ENCODE measurements at regions not wholly inside any gene's neighbourhood (a gene's known extent, or its start where the extent isn't known, plus 50 kb on each side); places are given as distances from the start of the nearest gene placed in this dataset.

- Mint-ChIP-seq H3K4me3 (ENCODE audit: unreplicated experiment) (no peak overlapping the region), H3K27me3 (ENCODE audit: insufficient read depth, unreplicated experiment) (peaks cover 2% of the 10 kb centered on the region), H3K4me1 (ENCODE audit: low read depth, unreplicated experiment) (no peaks in the 10 kb centered on the region), H3K27ac (ENCODE audit: unreplicated experiment) (no peak overlapping the region), H3K36me3 (ENCODE audit: insufficient read depth, unreplicated experiment) (no peaks in the 10 kb centered on the region), H3K9me3 (ENCODE audit: unreplicated experiment) (no peaks in the 10 kb centered on the region)
- Histone ChIP-seq H3K27me3 (replicated peaks; ENCODE audit: control insufficient read depth, insufficient read depth, low read length) (no peaks in the 10 kb centered on the region), H3K36me3 (ENCODE audit: control insufficient read depth, insufficient read depth, low read length) (no peaks in the 10 kb centered on the region), H3K4me1 (no peaks in the 10 kb centered on the region), H3K4me3 (ENCODE audit: low read depth, low read length) (no peak overlapping the region), H3K9me3 (no peaks in the 10 kb centered on the region)
- intact Hi-C loops (cut with micrococcal nuclease; ENCODE audit: unreplicated experiment), result no loop called here
- DNase-seq, result no peak
- TF ChIP-seq, protein P1, sequence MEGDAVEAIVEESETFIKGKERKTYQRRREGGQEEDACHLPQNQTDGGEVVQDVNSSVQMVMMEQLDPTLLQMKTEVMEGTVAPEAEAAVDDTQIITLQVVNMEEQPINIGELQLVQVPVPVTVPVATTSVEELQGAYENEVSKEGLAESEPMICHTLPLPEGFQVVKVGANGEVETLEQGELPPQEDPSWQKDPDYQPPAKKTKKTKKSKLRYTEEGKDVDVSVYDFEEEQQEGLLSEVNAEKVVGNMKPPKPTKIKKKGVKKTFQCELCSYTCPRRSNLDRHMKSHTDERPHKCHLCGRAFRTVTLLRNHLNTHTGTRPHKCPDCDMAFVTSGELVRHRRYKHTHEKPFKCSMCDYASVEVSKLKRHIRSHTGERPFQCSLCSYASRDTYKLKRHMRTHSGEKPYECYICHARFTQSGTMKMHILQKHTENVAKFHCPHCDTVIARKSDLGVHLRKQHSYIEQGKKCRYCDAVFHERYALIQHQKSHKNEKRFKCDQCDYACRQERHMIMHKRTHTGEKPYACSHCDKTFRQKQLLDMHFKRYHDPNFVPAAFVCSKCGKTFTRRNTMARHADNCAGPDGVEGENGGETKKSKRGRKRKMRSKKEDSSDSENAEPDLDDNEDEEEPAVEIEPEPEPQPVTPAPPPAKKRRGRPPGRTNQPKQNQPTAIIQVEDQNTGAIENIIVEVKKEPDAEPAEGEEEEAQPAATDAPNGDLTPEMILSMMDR (IDR thresholded peaks at IDR 0.05; ENCODE audit: insufficient read depth in 1 of 2, low read depth in 1 of 2, low read length in 1 of 2, severe bottlenecking in 1 of 2, unreplicated experiment in 1 of 2), result no peak
- CTCF ChIA-PET, result no interaction called here
- POLR2A ChIA-PET, result no interaction called here
- no TSS peak for BruUV-seq (replicated peaks)
Measured at GRCh38 chr1:72631449-72631848, 349.1 kb upstream of the NEGR1 start.

DNA sequence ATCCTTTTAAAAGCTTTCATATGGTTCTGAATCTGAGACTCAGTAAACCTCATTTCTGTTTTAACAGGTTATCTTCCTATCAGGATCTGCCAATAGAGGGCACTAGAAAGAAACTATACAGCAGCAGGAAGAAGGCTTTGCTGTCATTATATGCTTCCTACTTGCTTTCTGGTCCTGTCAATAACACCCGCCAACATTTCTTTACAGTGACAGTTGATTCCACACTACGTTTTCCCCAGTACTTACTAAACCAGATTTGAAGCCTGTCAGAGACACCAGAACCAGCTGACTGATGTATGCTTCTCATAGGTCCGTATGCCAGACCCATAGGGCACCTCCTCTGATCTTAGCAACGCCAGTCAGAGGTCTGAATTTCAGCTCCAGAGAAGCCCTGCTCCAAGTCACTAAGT, 341.0 kb upstream of the NEGR1 start:
- Mint-ChIP-seq H3K4me3 (ENCODE audit: unreplicated experiment) (no peak overlapping the region), H3K4me1 (ENCODE audit: low read depth, unreplicated experiment) (no peaks in the 10 kb centered on the region), H3K9me3 (ENCODE audit: unreplicated experiment) (no peaks in the 10 kb centered on the region), H3K27ac (ENCODE audit: unreplicated experiment) (no peak overlapping the region), H3K27me3 (ENCODE audit: insufficient read depth, unreplicated experiment) (no peaks in the 10 kb centered on the region), H3K36me3 (ENCODE audit: insufficient read depth, unreplicated experiment) (no peaks in the 10 kb centered on the region)
- TF ChIP-seq, protein P1 (IDR thresholded peaks at IDR 0.05; ENCODE audit: insufficient read depth in 1 of 2, low read depth in 1 of 2, low read length in 1 of 2, severe bottlenecking in 1 of 2, unreplicated experiment in 1 of 2), result peak; percentile 24 to 53
- DNase-seq, result peak in 1 of 2 experiments; percentile 17
- intact Hi-C loops (cut with micrococcal nuclease; ENCODE audit: unreplicated experiment), result loop anchor here (5.0 kb wide), 1 partner anchor 224 kb away; no protein-coding TSS in a partner anchor
- POLR2A ChIA-PET, result no interaction called here
- CTCF ChIA-PET, result no interaction called here
- no TSS peak for BruUV-seq (replicated peaks)
- Histone ChIP-seq H3K27me3 (replicated peaks; ENCODE audit: control insufficient read depth, insufficient read depth, low read length) (no peaks in the 10 kb centered on the region), H3K36me3 (ENCODE audit: control insufficient read depth, insufficient read depth, low read length) (no peaks in the 10 kb centered on the region), H3K4me1 (no peaks in the 10 kb centered on the region), H3K4me3 (ENCODE audit: low read depth, low read length) (no peak overlapping the region), H3K9me3 (no peaks in the 10 kb centered on the region)

GRCh38 chr1:72620453-72620852, 338.1 kb upstream of the NEGR1 start:
- H3K4me3 ChIP-seq (ENCODE audit: low read depth, low read length), result no peak overlapping the region
- H3K27me3 ChIP-seq (replicated peaks; ENCODE audit: control insufficient read depth, insufficient read depth, low read length), result no peaks in the 10 kb centered on the region
- no peak overlapping the region for H3K27ac Mint-ChIP-seq (ENCODE audit: unreplicated experiment)
- DNase-seq, result no peak
- intact Hi-C loops (cut with micrococcal nuclease; ENCODE audit: unreplicated experiment), result loop anchor here (5.0 kb wide), 1 partner anchor 227 kb away; no protein-coding TSS in a partner anchor
- ChIA-PET POLR2A (no interaction called here), CTCF (no interaction called here)
- TF ChIP-seq, protein P1 (IDR thresholded peaks at IDR 0.05; ENCODE audit: insufficient read depth in 1 of 2, low read depth in 1 of 2, low read length in 1 of 2, severe bottlenecking in 1 of 2, unreplicated experiment in 1 of 2), result no peak
- H3K27me3 Mint-ChIP-seq (ENCODE audit: insufficient read depth, unreplicated experiment), result no peaks in the 10 kb centered on the region
- no peaks in the 10 kb centered on the region for H3K9me3 ChIP-seq
- BruUV-seq (replicated peaks), result no TSS peak
- no peaks in the 10 kb centered on the region for H3K36me3 ChIP-seq (ENCODE audit: control insufficient read depth, insufficient read depth, low read length)
- no peaks in the 10 kb centered on the region for H3K4me1 ChIP-seq
- H3K9me3 Mint-ChIP-seq (ENCODE audit: unreplicated experiment), result no peaks in the 10 kb centered on the region
- no peaks in the 10 kb centered on the region for H3K36me3 Mint-ChIP-seq (ENCODE audit: insufficient read depth, unreplicated experiment)
- no peaks in the 10 kb centered on the region for H3K4me1 Mint-ChIP-seq (ENCODE audit: low read depth, unreplicated experiment)
- no peak overlapping the region for H3K4me3 Mint-ChIP-seq (ENCODE audit: unreplicated experiment)
